GM18499 (cell line): ENCODE measurements at regions not wholly inside any gene's neighbourhood (a gene's known extent, or its start where the extent isn't known, plus 50 kb on each side); places are given as distances from the start of the nearest gene placed in this dataset.
"Not testable (repeated sequence)": the region's sequence is repeated elsewhere in the genome, so short reads cannot be mapped to it uniquely, and the experiment has no call there.

Experiments used
- ATAC-seq: cut with Tn5 transposase; IDR thresholded peaks from one replicate; pipeline ENCODE4 v1.9.1; 2021; ENCODE audit warnings: moderate number of reproducible peaks; ENCODE audit not compliant: insufficient read depth, unreplicated experiment

DNA sequence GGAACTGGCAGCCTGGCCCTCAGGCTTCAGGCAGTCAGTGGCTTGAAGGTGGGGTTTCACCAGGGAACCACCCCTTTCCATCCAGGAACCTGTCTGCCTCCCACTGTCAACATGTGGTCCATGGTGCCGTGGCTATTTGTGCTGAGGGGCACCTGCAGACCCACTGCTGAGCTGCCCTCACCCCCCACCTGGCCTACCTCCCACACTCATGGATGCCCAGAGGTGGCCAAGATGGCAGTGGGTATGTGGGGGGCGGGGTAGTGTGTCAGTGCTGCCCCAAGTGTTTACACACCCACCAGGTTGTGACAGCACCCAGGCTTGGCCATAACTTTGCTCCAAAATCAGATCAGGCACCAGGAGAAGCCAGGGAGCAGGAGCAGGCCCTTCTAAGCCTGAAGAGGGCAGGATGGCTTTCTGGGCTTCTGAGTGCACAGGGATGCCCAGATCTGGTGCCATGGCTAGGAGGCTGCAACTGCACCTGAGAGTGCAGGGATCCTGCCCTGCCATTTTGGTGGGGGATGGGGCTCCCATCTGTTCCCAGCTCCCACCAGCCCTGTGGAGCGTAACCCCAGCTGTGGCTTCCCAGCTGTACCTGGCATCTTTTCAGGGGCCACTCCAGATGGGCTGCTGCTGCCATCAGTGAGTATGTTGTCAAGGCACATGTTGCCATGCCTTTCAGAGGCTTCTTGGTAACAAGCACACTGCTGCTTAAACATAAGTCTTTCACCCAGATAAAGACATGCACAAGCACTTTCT lies 263.9 kb downstream of the LRIG3 start:
- no peak for ATAC-seq

DNA sequence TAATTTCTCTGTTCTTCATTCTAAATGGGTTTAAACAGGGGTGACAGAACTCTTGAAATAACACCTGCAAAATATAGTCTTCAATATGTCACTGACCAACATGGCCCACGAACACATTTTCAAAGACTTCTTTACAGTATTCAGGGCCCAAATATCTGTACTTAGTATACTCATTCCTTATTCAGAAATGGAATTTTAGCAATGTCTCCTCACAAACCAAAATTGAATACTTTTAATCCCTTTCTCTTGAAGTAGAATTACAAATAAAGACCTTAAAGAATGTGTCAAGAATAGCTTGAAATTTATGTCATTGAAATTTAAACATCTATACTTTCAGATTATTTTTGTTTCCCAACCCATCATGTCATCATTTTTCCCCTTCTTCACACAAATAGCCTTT lies 263.1 kb downstream of the LRIG3 start:
- ATAC-seq: no peak

DNA sequence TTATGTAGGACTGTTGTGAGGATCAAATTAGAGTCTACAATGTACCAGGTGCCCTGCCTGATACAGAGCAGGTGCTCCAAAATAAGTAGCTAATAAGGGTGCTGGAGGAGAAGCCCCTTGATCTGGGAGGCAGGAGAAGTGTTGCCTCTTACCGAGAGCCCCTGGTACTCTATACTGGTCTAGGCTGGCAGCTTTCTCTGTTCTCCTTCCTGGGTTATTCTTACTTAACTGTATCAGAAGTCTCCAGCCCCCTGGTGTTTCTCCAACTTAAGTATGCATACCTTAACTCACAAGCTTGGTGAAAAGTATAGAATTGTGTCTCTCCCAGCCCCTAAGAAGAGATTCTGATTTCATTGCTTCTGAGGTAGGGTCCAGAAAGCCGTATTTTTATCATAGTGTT lies 254.9 kb downstream of the LRIG3 start:
- ATAC-seq: no peak

DNA sequence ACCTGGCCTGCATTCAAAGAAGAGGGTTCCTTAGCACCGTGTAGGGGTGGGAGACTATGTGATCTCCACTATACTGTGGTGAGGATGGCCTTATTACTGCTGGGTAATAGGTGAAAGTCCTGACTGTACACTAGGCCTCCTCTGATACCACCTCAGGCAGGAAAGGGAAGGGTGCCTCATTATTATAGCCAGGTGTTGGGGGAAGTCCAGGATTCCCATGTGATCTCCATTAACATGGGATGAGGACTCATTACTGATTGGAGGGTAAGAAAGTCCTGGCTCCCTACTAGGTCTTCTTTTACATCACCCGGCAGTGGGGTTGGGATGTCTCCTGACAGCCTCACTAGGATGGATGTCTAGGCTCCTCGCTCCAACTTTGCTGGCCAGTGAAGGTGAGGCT lies 252.1 kb downstream of the LRIG3 start:
- no peak for ATAC-seq

DNA sequence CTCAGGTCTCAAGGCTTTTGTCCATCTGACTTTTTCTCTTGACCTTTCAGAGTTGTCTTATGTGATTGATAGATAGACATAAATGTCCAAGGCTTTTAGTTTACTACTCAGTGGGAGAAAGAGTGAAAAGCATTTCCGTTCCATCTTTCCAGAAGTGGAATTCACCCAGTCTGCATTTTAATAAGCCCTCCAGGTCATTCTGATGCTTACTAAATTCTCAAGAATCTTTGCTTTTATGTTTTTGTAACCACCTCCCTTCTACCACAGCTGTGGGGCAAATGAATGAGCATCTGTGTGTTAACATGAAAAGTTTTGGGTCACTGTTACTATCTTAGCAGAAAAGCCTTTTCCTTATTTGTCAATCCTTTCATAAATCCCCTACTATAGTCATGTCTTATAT lies 251.4 kb downstream of the LRIG3 start:
- no peak for ATAC-seq

DNA sequence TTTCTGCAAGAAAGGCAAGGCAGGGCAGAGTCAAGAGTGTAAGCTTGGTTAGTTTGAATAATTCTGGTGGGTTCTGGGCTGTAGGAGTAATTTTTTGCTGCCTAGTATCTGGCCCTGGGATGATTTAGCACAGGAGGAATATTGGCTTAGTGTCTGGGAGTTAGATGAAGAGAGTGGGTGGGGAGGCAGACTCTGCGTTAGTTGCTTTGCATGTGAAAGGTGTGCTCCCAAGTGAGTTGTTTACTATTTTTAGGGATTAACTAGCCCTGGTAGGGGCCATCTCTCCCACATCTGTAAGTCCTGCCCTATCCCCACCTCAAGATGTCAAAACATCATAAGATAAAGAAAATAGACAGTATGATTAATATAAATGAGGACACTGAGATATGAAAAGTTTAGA lies 249.7 kb downstream of the LRIG3 start:
- no peak for ATAC-seq

DNA sequence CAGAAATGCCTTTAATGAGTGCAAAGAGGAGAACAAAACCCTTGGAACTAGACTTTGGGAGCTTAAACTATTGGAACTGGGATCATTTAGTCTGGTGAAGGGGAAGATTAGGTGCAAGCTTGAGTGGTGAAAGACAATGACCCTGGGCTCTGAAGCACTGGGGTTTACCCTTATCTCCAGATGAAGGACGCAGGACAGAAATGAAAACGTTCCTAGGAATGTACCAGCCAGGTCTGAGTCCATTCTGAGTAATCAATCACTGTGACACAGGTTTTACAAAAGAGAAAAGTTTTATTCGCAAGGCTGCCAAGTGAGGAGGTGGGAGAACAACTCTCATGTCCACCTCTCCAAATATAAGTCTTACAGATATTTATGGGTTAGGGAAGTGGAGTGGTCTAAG lies 249.1 kb downstream of the LRIG3 start:
- no peak for ATAC-seq

DNA sequence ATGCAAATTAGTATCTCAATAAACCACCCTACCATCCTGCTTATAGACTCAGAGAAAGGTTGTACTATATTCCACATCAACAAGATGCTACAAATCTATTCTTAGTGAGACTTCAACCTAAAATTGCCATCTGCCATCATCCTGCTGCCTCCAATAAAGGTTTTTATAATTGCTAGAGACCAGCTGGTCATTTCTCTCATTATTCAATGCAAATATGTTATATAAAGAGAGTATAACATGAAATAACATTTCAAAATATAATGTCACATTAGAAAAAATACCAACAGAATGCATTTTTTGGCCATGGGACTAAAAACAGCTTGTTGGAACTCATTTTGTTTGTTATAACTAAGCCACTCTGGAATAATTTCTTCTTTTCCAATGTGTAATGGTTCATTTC lies 247.3 kb downstream of the LRIG3 start:
- ATAC-seq: no peak

DNA sequence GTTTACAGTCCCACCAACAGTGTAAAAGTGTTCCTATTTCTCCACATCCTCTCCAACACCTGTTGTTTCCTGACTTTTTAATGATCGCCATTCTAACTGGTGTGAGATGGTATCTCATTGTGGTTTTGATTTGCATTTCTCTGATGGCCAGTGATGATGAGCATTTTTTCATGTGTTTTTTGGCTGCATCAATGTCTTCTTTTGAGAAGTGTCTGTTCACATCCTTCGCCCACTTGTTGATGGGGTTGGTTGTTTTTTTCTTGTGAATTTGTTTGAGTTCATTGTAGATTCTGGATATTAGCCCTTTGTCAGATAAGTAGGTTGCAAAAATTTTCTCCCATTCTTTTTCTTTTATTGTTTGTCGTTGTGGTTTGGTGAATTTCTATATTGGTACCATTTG lies 242.5 kb downstream of the LRIG3 start:
- ATAC-seq: not testable (repeated sequence)

DNA sequence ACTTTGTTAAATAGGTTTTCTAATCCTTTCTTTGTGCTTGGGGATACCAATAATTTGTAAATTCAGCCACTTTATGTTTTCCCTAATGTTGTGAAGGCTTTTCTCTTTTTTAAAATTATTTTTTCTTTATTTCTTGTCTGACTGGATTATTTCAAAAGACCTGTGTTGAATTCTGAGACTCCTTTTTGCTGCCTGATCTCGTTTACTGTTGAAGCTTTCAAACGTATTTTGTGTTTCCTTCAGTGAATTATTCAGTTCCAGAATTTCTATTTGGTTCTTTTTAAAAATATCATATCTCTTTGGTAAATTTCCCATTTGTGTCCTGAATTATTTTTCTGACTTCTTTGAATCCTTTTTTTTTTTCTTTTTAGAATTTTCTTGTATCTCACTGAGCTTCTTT lies 241.6 kb downstream of the LRIG3 start:
- no peak for ATAC-seq

DNA sequence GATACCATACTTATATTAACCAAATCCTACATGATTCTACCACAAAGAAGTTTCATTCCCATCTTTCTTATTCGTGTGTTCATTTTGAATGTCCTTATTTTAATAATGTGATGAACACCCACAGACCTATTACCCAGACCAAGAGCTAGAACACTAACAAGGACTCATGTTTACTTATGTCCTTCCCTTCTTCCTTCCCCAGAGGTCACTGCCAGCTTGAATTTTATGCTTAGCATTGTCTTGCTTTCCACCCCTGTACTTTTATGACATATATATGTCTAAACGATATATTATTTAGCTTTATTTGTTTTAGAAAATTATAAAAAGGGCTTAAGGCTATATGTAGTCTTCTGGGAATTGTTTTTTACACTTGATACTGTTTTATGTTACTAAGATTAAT lies 238.6 kb downstream of the LRIG3 start:
- ATAC-seq: no peak

DNA sequence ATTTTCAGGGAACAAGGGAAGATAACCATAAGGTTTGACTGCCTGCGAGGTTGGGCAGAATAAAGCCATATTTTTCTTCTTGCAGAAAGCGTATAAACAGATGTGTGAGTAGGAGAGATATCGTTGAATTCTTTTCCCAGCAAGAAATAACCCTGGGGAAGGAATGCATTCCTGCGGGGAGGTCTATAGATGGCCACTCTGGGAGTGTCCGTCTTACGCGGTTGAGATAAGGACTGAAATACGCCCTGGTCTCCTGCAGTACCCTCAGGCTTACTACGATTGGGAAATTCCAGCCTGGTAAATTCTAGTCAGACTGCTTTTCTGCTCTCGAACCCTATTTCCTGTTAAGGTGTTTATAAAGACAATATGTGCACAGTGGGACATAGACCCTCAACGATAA lies 225.0 kb downstream of the LRIG3 start:
- ATAC-seq: no peak

DNA sequence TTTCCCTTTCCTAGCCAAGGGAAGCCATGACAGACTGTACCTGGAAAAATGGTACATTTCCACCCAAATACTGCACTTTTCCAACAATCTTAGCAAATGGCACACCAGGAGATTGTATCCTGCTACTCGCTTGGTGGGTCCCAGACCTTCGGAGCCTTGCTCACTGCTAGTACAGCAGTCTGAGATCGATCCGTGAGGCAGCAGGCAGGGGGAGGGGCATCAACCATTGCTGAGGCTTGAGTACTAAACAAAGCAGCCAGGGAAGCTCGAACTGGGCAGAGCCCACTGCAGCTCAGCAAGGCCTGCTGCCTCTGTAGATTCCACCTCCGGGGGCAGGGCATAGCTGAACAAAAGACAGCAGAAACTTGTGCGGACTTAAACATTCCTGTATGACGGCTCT lies 218.8 kb downstream of the LRIG3 start:
- ATAC-seq: no peak

DNA sequence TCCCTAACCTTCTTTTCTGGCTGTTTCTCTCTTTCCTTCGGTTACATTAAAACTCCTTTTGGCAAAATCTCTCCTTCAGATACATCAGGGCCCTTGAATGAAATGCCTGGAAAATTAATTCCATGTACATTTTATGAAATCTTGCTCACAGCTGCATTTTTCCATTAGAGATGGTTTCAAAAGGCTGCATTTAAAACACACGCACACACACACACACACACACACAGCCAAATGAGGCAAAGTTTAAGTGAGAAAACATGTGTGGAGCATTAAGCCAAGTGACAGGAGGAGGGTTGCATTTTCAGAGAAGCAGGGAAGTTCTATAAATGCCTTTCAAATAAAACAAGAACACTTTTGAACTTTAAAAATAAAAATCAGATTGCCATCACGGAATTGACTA lies 216.4 kb downstream of the LRIG3 start:
- no peak for ATAC-seq

DNA sequence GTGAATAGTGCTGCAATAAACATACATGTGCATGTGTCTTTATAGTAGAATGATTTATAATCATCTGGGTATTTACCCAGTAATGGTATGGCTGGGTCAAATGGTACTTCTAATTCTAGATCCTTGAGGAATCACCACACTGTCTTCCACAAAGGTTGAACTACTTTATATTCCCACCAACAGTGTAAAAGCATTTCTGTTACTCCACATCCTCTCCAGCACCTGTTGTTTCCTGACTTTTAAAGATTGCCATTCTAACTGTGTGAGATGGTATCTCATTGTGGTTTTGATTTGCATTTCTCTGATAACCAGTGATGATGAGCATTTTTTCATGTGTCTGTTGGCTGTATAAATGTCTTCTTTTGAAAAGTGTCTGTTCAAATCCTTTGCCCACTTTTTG lies 215.5 kb downstream of the LRIG3 start:
- ATAC-seq: not testable (repeated sequence)

DNA sequence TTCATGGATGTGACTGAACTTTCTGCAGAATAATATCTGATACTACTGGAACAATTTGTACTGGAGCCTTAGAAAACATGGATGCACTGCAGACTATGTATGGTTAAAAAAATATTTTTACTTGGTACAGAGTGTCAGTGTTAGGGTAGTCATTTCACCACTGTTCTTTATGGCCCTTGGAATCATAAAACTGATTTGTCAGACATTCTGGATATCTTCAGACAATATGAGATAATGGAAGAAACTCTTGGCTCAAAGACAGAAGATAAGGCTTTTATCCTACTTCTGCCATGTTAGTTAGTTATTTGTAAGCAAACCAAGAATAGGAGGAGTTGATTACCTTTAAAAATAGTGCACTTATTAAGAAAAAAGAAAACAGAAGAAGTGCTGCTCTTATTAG lies 209.4 kb downstream of the LRIG3 start:
- no peak for ATAC-seq

DNA sequence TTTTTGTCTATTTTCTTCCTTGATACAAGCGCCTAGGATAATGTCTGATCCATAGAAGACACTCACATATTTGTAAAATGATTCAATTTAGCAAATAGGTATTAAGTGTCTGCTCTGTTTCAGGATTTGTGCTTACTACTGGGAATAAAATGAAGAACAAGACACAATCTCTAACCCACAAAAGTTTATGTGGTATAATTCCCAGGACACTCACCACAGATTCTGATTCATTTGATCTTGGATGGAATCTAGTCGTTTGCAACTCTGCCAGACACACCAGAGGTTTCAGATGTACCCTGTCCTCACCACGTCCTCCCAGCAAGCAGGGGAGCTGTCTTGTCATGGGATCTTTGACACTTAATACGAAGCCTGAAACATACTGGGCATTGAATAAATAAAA lies 208.3 kb downstream of the LRIG3 start:
- ATAC-seq: no peak

DNA sequence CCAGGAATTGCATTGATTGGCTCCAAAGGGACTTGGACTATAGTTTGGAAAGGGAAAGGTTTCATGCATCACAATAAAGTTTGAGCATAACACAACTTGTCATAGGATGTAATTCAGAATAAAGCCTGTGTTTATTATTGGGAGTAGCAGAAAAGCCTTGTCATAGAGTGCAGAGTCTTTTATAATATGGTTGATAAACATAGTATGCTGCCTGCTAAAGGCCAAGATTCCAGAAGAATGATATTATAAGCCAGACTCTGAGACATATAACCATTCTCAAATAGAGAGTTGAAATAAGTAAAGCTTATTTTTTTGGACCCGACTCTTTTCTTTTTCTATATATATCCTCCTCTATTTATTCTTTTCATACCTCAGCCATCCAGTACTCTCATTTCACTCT lies 207.3 kb downstream of the LRIG3 start:
- ATAC-seq: no peak

DNA sequence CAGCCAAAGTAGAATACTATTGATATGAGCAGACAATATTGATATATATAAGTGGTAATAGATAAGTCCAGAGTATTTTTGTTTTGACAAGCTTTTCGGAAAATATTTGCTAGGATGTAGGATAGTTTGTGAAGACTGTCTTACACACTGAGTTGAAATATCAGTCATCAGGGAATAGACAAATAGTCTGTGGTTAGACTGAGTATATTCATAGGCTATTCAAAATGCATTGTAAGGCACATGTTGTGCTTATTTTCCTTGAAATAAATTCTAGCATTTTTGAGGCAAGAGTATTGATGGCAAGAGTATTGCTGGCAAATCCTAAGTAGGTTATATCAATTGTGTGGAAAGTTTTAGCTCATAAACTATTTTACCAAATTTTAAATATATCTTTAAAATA lies 201.1 kb downstream of the LRIG3 start:
- ATAC-seq: no peak

DNA sequence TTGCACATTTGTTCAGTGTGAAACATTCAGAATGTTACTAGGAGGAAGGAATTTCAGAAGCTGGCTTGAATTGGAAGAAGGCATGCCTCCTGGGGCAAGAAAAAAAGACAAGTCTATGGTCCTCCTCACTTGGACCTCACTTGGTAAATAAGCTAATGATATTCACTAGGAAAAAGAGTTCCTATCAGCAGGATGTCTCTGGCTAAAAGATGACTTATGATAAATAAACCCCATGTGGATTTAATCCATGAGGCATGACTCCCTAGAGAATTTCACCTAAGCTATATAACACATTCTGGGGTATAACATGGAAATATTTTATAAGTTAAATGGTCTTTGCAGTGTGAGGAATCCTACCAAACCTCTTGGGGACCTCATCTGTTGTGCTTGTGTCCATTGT lies 199.9 kb downstream of the LRIG3 start:
- ATAC-seq: no peak

DNA sequence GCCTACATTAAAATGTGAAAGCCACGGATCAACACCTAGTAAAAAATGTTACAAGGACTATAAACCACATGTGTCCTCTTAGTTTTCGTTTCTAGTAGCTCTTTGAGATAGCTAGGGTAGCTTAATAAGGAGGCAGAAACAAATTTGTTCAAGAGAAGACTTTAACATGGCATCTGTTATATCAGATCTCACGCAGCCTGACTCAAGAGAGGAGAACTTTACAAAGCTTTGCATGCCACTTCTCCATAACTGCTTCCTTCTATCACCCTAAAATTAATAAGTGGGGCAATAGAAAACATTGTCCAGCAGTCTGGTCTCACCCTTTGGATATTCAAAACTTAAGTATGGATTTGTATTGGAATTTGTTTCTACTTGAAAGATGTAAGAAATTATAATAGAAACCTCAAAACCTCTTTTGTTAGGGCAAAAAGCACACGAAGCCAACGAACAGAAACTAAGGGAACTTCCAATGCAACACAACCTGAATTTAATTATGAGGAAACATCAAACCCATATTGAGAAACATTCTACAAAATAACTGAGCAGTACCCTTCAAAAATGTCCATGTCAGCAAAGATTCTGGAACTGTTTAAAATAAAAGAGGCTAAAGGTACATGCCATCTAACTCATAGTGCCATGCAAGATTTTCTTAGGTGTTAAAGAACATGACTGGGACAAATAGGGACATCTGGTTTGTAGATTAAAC lies 194.8 kb downstream of the LRIG3 start:
- no peak for ATAC-seq

DNA sequence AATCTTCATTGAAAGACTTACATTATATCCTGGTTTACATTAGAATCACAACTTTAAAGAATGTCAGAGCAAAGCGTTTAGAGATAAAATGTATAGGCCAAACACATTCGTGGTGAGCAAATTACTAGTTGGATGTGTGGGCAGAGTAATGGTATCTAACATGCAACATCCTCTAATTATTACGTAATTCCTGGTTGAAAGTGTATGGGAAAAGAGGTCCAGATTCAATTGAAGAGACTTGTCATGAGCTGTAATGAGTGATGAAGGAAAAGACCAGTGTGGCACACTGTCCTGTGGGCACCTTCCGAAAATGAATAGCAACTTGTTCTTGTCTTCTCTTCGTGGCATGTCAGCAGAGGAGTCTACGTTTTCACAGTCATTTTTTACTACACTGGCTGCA lies 192.8 kb downstream of the LRIG3 start:
- no peak for ATAC-seq
